ENCODE measurements at regions not wholly inside any gene's neighbourhood (a gene's known extent, or its start where the extent isn't known, plus 50 kb on each side); places are given as distances from the start of the nearest gene placed in this dataset.

DNA sequence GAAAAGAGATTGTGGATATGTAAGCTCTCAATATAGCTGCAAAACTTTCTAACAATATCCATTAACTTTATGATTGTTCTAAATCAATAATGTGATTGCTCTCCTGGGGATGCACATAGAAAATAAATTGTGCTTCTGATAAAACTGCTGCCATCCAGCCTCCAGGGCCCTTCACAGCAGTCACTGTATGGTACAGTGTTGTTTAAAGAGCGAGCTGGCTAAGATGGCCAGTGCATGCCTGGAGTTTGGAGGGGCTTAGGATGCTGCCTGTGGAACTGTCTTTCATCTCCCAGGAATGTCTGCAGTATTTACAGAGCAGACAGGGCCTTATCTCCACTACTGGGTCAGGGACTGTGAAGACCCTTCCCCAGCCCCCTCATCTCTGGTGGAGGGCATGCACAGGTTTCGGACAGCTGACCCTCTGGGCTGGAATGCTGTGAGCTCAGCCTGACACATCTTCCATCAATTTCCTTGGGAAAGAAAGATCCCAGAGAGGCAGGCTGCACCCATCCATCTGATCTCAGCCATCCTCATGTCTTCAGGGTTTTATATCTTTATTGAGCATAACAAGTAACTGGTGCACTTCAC, 137.0 kb downstream of the PLPP3 start:
- TF ChIP-seq POLR2AphosphoS5 (IDR thresholded peaks at IDR 0.05; ENCODE audit: low read depth): no peak
- TF ChIP-seq REST (IDR thresholded peaks at IDR 0.05; ENCODE audit: insufficient replicate concordance, low read depth): no peak
- no peak for TF ChIP-seq CTCF (IDR thresholded peaks at IDR 0.05; ENCODE audit: insufficient read depth, low read length)
- no peak for TF ChIP-seq GABPA (IDR thresholded peaks at IDR 0.05; ENCODE audit: low read depth)
- no peak for TF ChIP-seq SPI1 (IDR thresholded peaks at IDR 0.05; ENCODE audit: borderline replicate concordance, low read depth)
